Coronary artery (tissue), 2 donors: ENCODE measurements at regions not wholly inside any gene's neighbourhood (a gene's known extent, or its start where the extent isn't known, plus 50 kb on each side); places are given as distances from the start of the nearest gene placed in this dataset.
A peak's percentile ranks its signal among the peaks of the same experiment; 100 is the strongest.

Experiments
- DNase-seq: peaks from one replicate; pipeline ENCODE4 v3.0.0-alpha.2; 2017; ENCODE audit warnings: low spot score
- H3K27ac ChIP-seq, 2 donors: fragments of 200-600 bp; sonication (generic); one replicate each; pipeline ENCODE4 v1.5.1; 2016 to 2019
- H3K4me3 ChIP-seq: fragments of 200-600 bp; sonication (generic); 2 replicates; pipeline ENCODE4 v1.5.1; 2016; ENCODE audit warnings: mild to moderate bottlenecking, moderate library complexity
- TF ChIP-seq, protein P1 (sequence below): fragments of 200-600 bp; sonication (generic); IDR thresholded peaks from one replicate; pipeline ENCODE4 v1.5.1; 2019; ENCODE audit warnings: antibody characterized with exemption

DNA sequence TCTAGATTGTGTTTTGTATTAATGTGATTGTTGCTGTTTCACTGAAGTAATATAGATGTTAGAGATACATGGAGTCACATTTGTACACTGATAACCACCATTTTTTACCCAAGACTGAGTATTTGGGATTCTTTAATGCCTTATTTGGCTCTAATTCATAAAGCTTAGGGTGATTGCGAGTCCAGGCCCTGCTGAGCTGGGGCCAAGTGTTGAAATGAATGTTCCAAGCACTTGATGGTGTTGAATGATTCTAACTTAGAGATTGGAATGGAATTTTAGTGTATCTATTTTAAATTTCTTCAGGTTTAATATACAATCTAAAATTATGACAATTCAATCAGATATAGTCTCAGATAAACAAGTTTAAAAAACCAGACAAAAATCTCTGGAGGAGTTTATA is 329.4 kb upstream of the SLC35B3 start:
- Histone ChIP-seq H3K27ac (no peak overlapping the region), H3K4me3 (no peak overlapping the region)
- no peak for DNase-seq
- TF ChIP-seq, protein P1, sequence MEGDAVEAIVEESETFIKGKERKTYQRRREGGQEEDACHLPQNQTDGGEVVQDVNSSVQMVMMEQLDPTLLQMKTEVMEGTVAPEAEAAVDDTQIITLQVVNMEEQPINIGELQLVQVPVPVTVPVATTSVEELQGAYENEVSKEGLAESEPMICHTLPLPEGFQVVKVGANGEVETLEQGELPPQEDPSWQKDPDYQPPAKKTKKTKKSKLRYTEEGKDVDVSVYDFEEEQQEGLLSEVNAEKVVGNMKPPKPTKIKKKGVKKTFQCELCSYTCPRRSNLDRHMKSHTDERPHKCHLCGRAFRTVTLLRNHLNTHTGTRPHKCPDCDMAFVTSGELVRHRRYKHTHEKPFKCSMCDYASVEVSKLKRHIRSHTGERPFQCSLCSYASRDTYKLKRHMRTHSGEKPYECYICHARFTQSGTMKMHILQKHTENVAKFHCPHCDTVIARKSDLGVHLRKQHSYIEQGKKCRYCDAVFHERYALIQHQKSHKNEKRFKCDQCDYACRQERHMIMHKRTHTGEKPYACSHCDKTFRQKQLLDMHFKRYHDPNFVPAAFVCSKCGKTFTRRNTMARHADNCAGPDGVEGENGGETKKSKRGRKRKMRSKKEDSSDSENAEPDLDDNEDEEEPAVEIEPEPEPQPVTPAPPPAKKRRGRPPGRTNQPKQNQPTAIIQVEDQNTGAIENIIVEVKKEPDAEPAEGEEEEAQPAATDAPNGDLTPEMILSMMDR: no peak

DNA sequence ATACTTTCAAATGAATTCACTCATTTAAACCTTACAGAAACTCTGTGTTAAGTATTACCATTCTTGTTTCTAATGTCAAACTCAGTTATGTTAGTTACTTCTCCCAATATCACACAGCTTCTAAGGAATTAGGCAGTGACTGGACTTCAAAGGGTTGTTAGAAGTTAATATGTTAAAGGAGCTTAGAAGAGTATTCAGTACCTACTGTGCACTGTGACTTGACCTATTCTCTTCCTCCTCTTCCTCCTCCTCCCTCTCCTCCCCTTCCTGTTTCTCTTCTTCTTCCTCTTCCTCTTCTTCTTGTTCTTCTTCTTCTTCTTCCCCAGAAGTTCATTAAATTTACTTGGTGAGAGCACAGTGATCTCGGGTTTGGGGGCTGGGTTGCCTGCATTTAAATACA is 325.6 kb upstream of the SLC35B3 start:
- Histone ChIP-seq H3K4me3 (no peak overlapping the region), H3K27ac (no peak overlapping the region)
- DNase-seq: no peak
- TF ChIP-seq, protein P1: no peak

DNA sequence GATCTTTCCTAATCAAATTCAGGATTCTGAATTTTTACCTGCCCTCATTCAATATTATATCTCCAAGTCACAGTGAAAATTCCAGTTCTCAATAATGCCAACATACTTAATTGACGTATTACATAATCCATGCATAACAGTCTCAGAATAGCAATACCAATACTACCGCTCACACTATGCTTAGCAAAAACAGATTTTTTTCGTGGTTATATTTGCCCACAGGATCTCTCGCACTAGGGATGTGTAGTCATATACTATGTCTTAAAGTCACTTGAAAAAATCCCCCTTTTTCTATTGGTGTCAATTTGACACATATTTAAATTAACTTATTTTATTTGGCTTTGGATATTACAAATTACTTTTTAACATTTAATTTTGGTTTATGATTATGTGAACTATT is 323.1 kb upstream of the SLC35B3 start:
- DNase-seq: no peak
- TF ChIP-seq, protein P1: no peak
- Histone ChIP-seq H3K27ac (no peak overlapping the region), H3K4me3 (no peak overlapping the region)

DNA sequence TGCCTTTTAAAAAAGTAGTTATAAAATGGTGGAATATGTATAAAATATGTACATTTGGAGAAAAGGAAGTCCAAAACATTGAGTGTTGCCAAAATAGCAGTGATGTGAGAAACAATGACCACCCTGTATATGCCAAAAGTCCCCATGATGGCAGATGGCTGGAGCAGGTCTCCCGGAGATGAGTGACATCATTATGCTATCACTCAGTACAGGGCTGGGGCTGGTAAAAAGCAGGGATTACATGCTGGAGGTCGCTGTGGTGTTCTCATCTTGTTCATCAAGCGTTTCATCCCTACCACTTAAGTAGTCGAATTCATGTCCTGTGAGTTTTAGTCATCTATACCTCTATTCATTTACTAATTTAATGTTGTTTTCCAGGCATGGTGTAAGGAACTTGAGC is 315.3 kb upstream of the SLC35B3 start:
- DNase-seq: no peak
- TF ChIP-seq, protein P1: no peak
- Histone ChIP-seq H3K27ac (no peak overlapping the region), H3K4me3 (no peak overlapping the region)

DNA sequence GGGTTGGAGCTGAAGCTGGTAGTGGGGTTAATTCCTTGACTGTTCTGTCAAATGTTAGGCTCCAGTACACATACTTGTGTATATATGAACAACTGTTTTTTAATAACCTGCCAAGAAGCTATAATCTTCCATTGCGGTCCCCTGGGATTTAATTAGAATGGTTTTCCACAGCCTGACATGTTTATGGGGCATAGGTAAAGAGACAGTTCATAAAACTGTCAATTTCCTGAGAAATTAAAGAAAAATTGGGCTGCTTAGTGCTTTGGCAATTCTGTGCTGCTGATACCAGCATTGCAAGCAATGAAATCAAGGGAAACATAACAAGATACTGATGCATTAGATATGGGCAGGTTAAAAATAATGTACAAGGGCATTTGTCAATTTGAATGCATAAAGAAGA is 314.1 kb upstream of the SLC35B3 start:
- TF ChIP-seq, protein P1: no peak

DNA sequence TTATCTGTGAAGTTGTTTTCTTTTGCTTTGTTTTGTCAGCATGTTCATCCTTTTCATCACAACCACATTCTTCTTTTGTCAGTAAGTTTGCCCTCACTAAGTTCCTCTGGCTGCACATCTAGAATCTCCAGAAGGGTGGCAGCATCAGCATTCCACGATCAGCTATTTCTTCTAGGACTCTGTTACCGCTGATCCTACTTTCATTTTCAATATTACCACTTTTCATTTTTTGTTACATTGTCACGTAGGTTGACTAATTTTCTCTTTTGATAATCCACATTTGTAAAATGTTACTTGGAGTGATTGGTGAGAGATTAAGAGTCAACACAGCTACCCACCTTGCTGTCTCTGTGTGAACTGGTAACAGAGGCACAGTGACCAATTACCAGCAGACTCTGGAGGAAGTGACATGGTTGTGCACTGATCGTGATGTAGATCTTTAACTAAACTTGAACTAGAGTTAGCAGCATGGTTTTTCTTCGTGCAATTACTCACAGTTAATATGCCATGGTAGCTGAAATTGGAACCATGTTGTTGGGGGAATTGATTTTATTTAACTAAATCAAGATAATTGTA is 307.9 kb upstream of the SLC35B3 start:
- Histone ChIP-seq H3K4me3 (peak overlapping the region; percentile 30), H3K27ac (no peak overlapping the region)
- TF ChIP-seq, protein P1: no peak
- no peak for DNase-seq

More for the DNA sequence above, 314.1 kb upstream of the SLC35B3 start:
- no peak for DNase-seq
- no peak overlapping the region for H3K27ac ChIP-seq
- H3K4me3 ChIP-seq: no peak overlapping the region

DNA sequence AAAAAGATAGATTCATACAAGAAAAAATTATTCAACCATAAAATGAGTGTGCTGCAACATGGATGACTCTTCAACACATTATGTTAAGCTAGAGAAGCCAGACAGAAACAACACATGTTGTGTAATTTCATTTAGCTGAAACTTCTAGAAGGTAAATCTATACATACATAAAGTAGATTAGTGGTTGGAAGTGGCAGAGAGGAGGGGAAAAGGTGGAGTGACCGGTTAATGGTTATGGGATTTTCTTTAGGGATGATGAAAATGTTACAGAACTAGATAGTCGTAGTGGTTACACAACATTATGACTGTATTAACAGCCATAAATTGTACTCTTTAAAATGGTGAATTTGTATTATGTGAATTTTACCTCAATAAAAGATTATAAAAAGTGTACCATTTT is 304.1 kb upstream of the SLC35B3 start:
- H3K4me3 ChIP-seq: no peak overlapping the region
- TF ChIP-seq, protein P1: no peak
- no peak for DNase-seq
- H3K27ac ChIP-seq: no peak overlapping the region
